Epidermal melanocyte (primary cell): ENCODE measurements at regions not wholly inside any gene's neighbourhood (a gene's known extent, or its start where the extent isn't known, plus 50 kb on each side); places are given as distances from the start of the nearest gene placed in this dataset.
"Not testable (repeated sequence)": the region's sequence is repeated elsewhere in the genome, so short reads cannot be mapped to it uniquely, and the experiment has no call there.

Experiments
- DNase-seq: peaks from one replicate; pipeline ENCODE4 v3.0.0; 2011; ENCODE audit warnings: low spot score; ENCODE audit not compliant: insufficient read length

DNA sequence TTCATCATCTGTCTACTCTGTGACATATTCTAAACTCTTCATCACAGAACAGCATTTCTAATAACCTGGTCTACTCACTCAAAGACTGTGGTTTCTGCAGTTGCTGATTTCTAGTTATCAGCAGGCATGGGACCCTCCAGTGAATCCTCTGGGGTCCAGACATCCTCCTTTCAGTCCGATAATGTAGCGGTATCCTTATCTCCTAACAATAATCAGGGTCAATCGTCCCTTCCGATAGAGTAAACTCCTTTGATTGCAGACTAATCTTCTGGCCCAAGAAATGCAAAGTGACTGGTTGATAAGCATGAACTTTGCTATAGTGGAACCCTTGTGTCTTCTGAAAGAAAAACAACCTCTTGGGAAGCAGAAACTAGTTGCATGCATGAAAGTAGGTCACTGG lies 1209.8 kb upstream of the CELF2 start:
- DNase-seq: no peak

DNA sequence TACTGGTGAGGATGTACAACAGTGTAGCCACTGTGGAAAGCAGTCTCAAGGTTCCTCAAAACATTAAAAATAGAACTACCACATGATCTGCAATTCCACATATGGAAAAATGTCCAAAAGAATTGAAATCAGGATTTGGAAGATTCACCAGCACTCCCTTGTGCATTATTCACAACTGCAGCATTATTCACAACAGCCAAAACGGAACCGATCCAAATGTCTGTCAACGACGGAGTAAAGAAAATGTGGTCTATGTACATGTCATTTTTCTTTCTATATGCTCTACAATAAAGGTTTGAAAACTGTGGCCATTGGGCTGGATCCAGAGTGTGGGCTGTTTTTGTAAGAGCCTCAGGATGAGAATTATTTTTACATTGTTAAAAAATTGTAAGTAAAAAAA lies 1206.1 kb upstream of the CELF2 start:
- no peak for DNase-seq

DNA sequence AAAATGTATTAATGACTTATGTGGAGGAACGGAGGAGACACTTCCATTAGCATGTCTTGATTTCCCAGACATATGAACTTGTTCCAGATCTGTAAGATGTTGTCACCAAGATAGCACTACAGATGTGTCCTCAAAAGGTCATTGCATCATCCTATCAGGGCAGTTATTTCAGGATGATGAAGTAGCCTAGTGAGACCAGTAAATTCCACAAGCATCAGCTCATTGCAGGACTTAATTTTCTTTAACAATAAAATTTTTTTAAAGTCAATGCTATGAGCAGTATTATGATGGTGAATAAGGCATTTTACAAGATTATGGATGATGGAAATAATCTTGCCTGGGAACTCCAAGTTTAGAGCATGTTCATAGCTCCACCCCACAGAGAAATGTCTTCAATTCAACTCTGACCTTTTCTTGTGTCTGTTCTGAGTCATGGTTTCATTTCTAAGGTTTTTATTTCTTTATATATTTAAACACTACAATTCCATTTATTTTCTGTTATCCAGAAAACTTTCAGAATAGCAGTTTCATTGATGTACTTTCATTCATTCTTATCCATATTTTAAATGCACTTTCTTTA lies 1203.3 kb upstream of the CELF2 start:
- no peak for DNase-seq

DNA sequence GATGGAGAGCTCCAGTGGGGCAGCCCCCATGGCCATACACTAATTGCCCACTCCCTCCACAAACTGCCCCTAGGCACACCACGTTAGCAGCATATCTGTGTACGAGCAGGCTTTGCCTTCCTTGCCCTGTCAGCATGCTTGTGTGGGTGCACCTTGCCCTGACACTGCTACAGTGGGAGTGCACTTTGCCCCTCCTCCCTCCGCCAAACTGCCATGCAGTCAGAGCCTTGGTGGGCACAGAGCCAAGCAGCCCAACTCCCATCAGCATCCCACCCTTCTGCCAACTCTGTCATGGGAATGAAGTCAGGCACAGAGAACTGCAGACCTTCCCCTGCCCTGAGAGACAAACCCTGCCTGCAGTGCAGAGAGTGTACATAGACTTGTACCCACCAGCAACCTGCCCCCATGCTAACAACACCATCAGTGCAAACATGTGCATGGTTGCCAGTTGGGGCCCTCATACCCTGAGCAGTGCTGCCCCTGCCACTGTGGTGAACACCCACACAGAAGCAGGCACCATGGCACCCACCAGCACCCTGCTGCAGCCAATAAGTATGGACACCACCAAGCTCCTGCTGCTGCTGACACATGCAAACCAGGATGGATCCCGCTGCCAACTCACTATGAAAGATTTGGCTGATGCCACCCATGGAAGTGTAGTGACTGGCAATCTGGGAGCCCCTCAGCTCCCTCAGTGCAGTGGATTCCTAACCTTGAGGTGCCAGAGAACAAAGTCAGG lies 1197.7 kb upstream of the CELF2 start:
- no peak for DNase-seq

DNA sequence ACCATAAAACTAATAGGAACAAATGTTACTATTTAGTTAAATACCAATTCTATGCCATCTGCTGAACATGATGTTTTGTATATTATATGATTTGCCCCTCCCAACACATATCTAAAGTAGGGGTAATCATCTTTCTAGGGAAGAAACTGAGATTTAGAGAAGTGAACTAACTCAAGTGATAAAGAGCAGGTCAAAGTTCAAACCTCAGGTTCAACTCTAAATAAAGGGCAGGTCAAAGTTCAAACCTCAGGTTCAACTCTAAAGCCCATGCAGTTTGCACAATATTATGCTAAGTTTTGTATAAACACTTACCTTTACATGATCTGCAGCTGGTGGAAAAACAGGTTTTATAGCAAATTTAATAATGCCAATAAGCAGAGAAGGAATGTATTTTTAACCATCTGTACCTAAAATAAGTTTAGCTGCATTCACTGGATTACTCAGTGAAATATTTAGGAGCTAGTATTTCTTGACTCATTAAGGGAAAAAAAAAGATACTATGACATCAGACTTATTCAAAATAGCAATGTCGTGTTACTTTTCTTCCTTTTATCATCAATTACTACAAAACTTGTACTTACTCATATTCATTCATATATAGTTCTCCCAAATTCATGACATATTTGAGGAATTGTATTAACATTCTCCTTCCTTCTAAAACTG lies 1194.3 kb upstream of the CELF2 start:
- DNase-seq: no peak

DNA sequence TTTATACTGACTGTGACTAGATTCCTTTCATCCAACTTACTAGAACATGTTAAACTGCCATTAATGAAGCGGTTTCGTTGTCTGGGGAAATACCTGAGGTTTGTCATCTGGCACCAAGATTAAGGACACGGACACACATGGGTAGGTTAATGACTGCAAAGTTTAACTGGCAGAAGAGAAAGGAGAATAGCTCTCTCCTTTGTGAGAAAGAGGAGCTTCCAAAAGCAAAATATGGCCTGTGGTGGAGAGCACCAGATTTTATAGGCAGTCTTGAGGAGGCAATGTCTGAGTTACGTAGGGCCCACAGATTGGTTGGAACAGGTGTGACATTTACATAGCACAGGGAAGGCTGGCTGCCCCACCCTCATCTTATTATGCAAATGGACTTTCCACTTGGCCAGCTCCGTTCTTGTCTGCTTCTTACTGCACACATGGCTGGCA lies 1193.0 kb upstream of the CELF2 start:
- DNase-seq: no peak

DNA sequence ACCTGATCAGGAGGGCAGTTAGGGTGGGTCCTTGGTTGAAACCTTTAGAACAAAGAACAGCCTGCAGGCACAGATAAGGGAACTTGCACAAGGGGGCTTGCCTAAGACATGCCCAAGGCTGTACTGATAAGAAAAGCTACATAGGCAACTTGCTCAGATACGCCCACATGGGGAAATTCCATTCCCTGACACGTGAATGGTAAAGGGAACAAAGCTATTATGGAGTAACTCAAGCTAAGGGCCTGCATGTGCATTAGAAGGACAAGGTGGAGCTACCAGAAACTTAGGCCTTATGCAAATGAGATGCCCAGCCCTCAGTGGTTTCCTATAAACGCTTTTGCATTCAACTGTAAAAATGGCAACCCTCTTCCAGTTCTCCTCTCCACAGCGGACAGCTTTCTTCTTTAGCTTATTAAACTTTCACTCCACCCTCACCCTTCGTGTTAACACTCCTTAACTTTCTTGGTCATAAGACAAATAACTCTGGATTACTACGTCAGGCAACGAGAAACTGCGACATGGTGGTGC lies 1192.1 kb upstream of the CELF2 start:
- no peak for DNase-seq

DNA sequence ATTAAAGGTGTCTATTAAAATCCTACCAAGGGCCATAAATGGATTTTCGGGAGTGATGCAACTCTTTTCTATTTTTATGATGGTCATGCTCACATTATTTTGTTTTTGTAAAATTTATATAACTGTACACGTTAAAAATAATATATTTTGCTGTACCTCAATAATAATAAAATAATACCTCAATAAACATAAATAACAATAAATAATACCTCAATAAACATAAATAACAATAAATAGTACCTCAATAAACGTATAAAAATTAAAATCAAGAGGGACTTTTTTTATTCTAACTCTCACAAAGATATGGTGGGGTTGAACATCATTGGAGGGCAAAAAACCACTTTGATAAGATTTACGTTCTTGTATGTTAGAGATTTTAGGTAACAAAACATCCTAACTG lies 1189.6 kb upstream of the CELF2 start:
- DNase-seq: no peak

DNA sequence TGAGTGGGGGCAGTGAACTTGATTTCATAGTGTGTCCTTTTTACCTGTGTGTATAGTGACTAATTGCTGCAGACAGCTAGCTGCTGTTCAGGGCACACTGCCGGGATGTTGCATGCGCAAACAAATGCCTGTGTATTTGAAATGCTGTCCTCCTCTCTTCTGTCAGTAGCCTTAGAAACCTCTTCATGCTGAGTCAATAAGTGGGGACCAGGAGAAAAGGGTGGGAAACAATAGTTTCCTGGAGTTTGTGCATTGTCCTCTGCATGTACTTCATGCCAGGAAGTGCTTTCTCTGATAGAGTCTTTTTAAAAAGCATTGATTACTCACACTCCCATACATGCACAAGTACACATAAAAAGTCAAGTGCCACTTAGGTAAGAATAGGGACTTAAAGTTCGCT lies 1183.7 kb upstream of the CELF2 start:
- DNase-seq: no peak

DNA sequence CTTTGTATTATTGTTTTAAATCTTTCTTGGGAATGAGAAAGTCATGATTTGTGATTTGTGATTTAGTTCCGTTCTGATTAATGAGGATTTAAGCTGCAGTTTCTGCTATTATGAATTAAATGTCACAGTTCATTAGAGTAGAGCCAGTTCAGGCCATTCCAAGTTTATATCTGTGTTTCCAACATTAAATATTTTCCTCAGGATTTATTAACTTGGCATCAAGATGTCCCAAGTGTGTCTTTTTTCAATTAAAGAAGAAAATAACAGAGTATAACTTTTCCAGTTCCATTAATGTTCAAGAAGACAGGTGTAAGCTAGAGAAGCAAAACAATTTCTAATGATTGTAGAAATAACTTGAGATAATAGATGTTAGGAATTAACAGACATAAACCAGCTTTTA lies 1183.2 kb upstream of the CELF2 start:
- DNase-seq: no peak

DNA sequence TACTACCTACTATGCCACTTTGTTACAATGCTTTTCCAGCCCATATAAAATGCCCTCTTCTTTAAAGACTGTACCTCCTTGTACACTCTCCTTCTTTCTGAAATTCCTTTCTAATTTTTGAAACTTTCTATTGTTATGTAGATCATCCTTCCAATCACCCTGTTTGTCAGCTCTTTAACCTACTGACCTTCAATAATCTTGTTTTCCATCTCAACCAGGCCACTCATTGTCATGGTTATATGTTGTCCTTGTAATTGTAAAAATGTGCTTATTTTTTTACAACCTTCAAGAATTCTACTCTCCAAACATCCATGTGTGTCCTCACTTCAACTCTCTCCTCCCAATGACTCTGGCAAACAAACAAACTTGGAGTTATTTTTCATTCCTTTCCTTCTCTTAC lies 1172.6 kb upstream of the CELF2 start:
- DNase-seq: no peak

DNA sequence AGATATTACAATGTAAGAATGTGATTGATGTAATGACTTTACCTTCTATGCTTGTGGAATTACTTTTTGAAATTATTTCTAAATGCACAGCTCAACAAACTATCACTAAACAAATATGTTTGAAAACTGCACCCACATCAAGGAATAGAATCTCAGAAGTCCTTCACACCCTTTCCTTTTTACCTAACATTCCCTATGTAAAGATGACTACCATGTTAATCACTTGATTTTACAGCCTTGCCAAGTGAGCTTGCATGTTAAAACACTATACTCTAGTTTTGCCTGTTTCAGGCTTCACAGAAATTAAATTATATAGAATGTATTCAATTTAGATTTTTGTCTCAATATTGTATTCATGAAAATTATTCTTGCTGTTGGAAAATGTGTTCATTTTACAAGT lies 1169.4 kb upstream of the CELF2 start:
- no peak for DNase-seq

DNA sequence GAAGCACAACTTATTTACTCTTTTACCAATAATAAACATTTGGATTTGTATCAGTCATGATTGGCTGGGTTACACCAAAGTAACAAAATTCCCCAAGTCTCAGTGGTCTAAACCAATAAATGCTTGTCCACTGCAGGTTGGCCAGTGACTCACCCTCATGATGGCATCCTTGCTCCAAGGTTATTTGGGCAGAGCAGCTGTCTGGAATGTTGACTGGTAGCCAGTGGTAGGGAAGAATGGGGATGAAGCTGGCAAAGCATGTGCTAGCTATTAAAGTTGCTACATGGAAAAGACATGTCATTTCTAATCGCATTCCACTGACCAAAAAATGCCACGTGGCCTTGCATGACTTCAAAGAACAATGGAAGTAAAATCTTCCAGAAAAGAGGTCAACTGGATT lies 1168.7 kb upstream of the CELF2 start:
- DNase-seq: peak; percentile 24

DNA sequence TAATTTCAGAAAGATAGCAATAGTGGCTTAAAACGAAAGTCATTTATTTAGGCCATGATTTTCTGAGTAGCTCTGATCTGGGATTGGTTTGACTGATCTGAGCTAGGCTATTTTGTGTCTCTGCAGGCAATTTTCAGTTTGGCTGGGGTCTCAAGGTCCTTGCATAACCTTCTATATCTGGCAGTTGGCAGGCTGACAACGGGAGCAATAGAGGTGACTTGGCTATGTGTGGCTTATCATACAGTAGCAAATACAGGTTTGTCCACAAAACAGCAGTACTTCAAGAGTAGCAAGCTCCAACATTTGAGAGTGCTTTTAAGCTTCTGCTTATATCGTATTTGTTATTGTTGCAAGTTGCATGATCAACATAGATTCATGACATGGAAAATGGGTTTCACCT lies 1167.3 kb upstream of the CELF2 start:
- DNase-seq: no peak

DNA sequence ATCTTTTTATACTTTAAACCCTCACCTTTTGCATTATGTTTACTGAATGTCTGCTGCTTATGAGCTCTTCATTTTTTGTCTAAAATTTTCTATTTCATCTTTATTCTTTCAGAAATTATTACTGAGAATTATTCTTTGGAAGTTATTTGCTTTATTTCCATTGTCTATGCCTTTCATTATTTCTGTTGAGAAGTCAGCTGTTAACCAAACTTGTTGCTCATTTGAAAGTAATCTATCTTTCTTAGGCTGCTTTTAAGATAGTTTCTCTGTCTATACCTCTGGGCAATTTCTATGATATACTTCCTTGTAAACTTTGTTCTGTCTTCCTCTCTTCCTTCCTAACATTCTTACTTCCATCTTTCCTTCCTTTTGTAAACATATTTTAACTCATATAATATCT lies 1165.9 kb upstream of the CELF2 start:
- no peak for DNase-seq

DNA sequence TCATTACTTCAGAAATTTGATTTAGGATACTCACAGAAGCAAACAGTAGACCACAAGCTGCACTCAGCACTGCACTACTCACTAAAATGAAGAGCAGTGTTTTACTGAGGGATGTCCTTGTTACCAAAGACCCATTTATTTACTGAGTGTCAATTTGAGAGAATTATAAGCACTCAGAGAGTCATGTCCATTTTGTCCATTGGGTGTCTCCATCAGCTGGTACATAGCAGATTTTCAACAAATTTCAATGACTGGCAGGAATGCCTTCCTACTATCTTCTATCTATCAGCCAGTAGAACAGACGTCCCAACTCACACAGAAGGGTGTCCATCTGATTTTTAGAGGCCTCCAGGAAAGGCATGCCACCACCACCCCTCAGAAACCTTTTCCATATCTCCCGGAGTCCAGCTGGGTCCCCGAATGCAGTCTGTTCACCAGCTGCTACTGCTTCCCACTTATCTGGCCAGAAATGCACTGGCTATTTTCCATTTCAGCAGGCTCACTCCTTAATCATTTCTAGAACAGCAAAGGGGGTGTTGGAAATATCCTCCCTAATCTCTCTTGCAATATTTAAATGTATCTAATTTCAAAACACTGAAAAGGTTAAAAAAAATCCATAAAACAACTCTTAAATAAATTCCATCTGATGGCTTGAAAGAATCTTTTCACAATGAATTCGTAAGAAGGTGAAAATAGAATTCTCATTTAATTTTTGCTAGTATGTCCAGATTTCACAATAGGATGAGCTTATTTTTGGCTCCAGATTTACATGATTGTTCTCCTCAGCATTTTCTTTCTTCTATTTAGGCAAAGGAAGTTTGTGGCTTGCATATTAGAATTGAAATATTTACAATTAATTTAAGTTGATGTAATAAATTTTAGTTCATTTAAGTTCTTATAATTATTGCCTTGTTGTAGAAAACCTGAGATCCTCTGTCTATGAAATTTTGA lies 1164.0 kb upstream of the CELF2 start:
- DNase-seq: no peak

DNA sequence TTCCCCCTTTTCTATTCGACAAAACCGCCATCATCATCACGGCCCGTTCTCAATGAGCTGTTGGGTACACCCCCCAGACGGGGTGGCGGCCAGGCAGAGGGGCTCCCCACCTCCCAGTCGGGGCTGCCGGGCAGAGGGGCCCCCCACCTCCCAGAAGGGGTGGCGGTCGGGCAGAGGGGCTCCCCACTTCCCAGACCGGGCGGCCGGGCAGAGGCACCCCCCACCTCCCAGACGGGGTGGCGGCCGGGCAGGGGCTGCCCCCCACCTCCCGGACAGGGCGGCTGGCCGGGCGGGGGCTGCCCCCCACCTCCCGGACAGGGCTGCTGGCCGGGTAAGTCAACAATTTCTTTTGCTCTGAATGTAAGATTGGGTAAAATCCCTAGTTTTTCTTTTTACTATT lies 1162.2 kb upstream of the CELF2 start:
- DNase-seq: not testable (repeated sequence)

DNA sequence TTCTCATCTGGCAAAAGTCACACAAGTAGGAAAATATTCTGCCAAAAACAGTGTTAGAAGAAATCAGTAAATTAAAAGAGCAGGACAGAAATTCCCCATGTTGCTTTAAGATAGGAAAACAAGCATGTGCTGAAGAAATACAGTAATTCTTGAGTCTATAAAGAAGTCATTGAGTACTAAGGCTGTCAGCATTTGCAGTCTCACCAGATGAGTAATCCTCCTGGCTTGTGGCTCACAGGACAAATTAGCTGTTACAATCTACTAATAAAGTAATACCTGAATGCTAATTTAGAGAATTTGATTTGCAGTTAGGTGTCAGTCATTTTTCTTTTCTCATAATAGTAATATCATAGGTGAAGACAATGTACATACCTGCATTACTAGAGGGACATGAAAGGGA lies 1158.9 kb upstream of the CELF2 start:
- no peak for DNase-seq

DNA sequence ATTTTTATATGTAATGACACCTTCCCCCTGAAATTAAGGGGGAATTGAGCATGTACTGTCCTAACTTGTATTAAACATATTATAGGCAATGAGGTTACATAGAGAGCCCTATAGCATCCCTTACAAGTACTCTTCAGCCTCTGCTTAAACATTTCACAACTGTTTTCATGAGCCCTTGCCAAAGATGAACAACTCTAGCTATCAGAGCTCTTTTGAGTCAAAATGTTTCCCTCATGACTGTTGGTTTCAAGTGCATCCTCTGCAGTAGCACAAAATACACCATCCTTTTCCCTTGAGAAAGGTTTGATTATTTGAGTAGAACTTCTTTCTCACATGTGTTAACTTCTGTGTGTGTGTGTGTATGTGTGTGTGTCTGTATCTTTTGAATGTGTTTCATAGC lies 1157.6 kb upstream of the CELF2 start:
- no peak for DNase-seq

DNA sequence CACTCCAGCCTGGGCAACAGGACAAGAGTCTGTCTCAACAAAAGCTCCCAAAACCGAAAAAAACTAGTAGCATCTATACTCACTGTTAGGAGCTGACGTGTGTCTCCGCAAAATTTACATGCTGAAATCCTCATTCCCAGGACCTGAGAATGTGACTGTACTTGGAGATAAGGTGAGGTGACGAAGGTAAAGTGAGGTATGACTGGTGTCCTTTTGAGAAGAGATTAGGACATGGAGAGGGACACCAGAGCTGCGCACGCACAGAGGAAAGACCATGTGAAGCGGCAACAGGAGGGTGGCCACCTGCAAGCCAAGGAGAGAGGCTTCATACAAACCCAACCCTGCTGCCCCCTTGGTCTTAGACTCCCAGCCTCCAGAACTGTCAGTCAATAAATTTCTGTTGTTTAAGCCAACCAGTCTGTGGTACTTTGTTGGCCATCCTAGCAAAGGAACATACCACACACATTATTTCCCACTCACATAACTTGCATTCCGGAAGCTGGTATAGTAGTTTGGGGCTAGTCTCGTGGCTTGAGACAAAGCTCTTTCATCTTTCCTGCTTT lies 1154.0 kb upstream of the CELF2 start:
- DNase-seq: no peak

DNA sequence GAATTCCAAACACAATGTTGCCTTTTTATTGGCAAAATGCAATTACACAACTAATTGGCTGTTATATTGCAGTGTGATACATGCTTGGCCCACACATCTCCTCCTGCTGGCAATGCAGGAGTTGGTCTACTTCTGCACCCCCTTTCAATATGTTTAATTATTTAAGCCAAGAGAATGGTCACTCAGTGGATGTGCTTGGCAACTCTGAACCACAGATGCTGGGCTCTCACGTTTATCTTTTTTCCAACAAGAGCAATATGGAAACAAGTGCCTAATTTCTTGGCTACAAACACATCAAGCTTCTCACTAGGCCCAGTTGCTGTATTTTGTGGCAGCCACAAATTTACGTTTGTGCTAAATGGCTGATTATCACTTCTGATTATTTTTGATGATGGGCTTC lies 1149.2 kb upstream of the CELF2 start:
- DNase-seq: no peak
